ENCODE measurements at regions not wholly inside any gene's neighbourhood (a gene's known extent, or its start where the extent isn't known, plus 50 kb on each side); places are given as distances from the start of the nearest gene placed in this dataset.

DNA sequence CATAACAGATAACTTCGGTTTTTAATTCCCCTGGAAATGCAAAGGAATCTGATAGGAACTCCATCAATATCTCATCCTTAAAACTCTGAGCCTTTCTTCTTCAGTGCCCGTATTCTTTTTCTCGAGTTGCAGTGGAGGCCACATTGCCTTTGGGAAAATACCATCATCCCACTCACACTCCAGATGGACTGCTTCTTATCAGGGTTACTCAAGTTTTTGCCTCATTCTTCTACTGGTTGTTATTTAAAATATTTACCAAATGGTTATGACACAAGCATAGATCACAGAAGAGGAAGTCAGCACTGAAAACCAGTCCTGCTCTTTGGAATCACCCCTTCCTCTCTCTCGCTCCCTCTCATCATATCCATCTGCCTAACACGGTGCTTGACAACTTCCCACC is 1020.5 kb upstream of the SLC10A2 start:
- TF ChIP-seq, protein P1, sequence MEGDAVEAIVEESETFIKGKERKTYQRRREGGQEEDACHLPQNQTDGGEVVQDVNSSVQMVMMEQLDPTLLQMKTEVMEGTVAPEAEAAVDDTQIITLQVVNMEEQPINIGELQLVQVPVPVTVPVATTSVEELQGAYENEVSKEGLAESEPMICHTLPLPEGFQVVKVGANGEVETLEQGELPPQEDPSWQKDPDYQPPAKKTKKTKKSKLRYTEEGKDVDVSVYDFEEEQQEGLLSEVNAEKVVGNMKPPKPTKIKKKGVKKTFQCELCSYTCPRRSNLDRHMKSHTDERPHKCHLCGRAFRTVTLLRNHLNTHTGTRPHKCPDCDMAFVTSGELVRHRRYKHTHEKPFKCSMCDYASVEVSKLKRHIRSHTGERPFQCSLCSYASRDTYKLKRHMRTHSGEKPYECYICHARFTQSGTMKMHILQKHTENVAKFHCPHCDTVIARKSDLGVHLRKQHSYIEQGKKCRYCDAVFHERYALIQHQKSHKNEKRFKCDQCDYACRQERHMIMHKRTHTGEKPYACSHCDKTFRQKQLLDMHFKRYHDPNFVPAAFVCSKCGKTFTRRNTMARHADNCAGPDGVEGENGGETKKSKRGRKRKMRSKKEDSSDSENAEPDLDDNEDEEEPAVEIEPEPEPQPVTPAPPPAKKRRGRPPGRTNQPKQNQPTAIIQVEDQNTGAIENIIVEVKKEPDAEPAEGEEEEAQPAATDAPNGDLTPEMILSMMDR (IDR thresholded peaks at IDR 0.05) = no peak
- TF ChIP-seq POLR2A (IDR thresholded peaks at IDR 0.05) (no peak), EP300 (IDR thresholded peaks at IDR 0.05) (no peak), POLR2AphosphoS5 (IDR thresholded peaks at IDR 0.05) (no peak)
